T-helper 1 cell (primary cell): ENCODE measurements at regions not wholly inside any gene's neighbourhood (a gene's known extent, or its start where the extent isn't known, plus 50 kb on each side); places are given as distances from the start of the nearest gene placed in this dataset.
A peak's percentile ranks its signal among the peaks of the same experiment; 100 is the strongest.
"Not testable (repeated sequence)": the region's sequence is repeated elsewhere in the genome, so short reads cannot be mapped to it uniquely, and the experiment has no call there.

Source experiments
- DNase-seq, 5 donors: peaks; one replicate each; pipeline ENCODE4 v3.0.0-alpha.2; 2012 to 2020

GRCh38 chr18:52220062-52220591 lies 119.9 kb upstream of the DCC start:
- DNase-seq = no peak

GRCh38 chr18:52222211-52222610 lies 117.8 kb upstream of the DCC start:
- no peak for DNase-seq

GRCh38 chr18:52227536-52227935 lies 112.5 kb upstream of the DCC start:
- no peak for DNase-seq

- DNase-seq = no peak
Observed at GRCh38 chr18:52228166-52228565, 111.8 kb upstream of the DCC start.

GRCh38 chr18:52236131-52236530 lies 103.9 kb upstream of the DCC start:
- DNase-seq = no peak

- no peak for DNase-seq
Observed at GRCh38 chr18:52237551-52237950, 102.4 kb upstream of the DCC start.

GRCh38 chr18:52242711-52243110 lies 97.3 kb upstream of the DCC start:
- DNase-seq = no peak

GRCh38 chr18:52244658-52245057 lies 95.3 kb upstream of the DCC start:
- DNase-seq = no peak

- DNase-seq = no peak
Observed at GRCh38 chr18:52254367-52254766, 85.6 kb upstream of the DCC start.

- DNase-seq = not testable (repeated sequence)
Observed at GRCh38 chr18:52257417-52257816, 82.6 kb upstream of the DCC start.

GRCh38 chr18:52275817-52276216 lies 64.2 kb upstream of the DCC start:
- no peak for DNase-seq

GRCh38 chr18:52277785-52278184 lies 62.2 kb upstream of the DCC start:
- no peak for DNase-seq

GRCh38 chr18:52278191-52278590 lies 61.8 kb upstream of the DCC start:
- no peak for DNase-seq

GRCh38 chr18:52280702-52281101 lies 59.3 kb upstream of the DCC start:
- DNase-seq = no peak

- no peak for DNase-seq
Observed at GRCh38 chr18:52283927-52284326, 56.1 kb upstream of the DCC start.

- DNase-seq = no peak
Observed at GRCh38 chr18:52286675-52287074, 53.3 kb upstream of the DCC start.

GRCh38 chr18:52287151-52287550 lies 52.8 kb upstream of the DCC start:
- no peak for DNase-seq

- DNase-seq = peak in 1 of 5 donors; percentile 1
Observed at GRCh38 chr18:52288403-52289004, 51.5 kb upstream of the DCC start.

GRCh38 chr18:52289392-52289791 lies 50.6 kb upstream of the DCC start:
- DNase-seq = no peak
